ENCODE measurements at regions not wholly inside any gene's neighbourhood (a gene's known extent, or its start where the extent isn't known, plus 50 kb on each side); places are given as distances from the start of the nearest gene placed in this dataset.
A peak's percentile ranks its signal among the peaks of the same experiment; 100 is the strongest.

DNA sequence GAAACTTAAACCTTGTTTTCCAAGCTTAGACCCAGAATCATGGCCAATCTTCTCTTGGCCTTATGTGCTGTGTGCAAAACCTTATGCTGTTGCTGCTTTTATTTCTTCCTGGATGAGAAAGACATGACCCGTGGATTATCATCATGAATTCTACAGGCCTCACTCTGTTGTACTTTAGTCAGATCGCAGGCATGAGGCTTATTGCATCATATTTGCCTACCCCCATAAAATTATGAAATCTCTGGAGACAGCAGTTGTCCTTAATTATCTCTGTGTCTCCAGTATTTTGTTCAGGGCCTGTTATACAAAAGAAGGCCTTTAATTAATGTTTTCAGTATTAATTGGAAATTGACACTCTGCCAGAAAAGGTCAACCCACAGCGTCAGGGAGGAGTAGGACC, 71.6 kb downstream of the PLCE1 start (continued):
- no peak for TF ChIP-seq CTCF (IDR thresholded peaks at IDR 0.05)
- TF ChIP-seq RELA (CRISPR knock-in tag; IDR thresholded peaks at IDR 0.05; ENCODE audit: borderline replicate concordance): no peak

GRCh38 chr10:94065787-94066186, 72.1 kb downstream of the PLCE1 start:
- TF ChIP-seq ZBTB43 (CRISPR knock-in tag; IDR thresholded peaks at IDR 0.05): no peak
- TF ChIP-seq GRHL2 (CRISPR knock-in tag; IDR thresholded peaks at IDR 0.05; ENCODE audit: insufficient replicate concordance, severe bottlenecking): no peak
- no peak for TF ChIP-seq FOXJ3 (CRISPR knock-in tag; IDR thresholded peaks at IDR 0.05; ENCODE audit: borderline replicate concordance)
- no peak for TF ChIP-seq IRF1 (CRISPR knock-in tag; IDR thresholded peaks at IDR 0.05)
- no peak for TF ChIP-seq TEAD4 (CRISPR knock-in tag; IDR thresholded peaks at IDR 0.05)
- no peak for TF ChIP-seq NFYB (CRISPR knock-in tag; conservative IDR thresholded peaks at IDR 0.05; ENCODE audit: low read depth)
- TF ChIP-seq NR2C2 (CRISPR knock-in tag; IDR thresholded peaks at IDR 0.05): no peak
- TF ChIP-seq ZBTB21 (CRISPR knock-in tag; IDR thresholded peaks at IDR 0.05; ENCODE audit: borderline replicate concordance): no peak
- no peak for TF ChIP-seq OVOL2 (CRISPR knock-in tag; IDR thresholded peaks at IDR 0.05; ENCODE audit: borderline replicate concordance)
- no peak for TF ChIP-seq E2F5 (CRISPR knock-in tag; IDR thresholded peaks at IDR 0.05)
- TF ChIP-seq CREB1 (CRISPR knock-in tag; IDR thresholded peaks at IDR 0.05): no peak
- no peak for TF ChIP-seq ZNF423 (CRISPR knock-in tag; IDR thresholded peaks at IDR 0.05)
- no peak for TF ChIP-seq ZNF219 (CRISPR knock-in tag; IDR thresholded peaks at IDR 0.05; ENCODE audit: borderline replicate concordance)
- ChIA-PET CTCF (no interaction called here), POLR2A (no interaction called here)
- no peak for DNase-seq (ENCODE audit: low spot score)
- Mint-ChIP-seq H3K4me1 (no peaks in the 10 kb centered on the region), H3K9me3 (no peaks in the 10 kb centered on the region; the same call in 1 of the 2 replicates), H3K36me3 (no peaks in the 10 kb centered on the region), H3K4me3 (no peak overlapping the region), H3K27ac (no peak overlapping the region), H3K27me3 (ENCODE audit: low read depth) (peaks cover 4% of the 10 kb centered on the region; the same call in 1 of the 2 replicates)
- ATAC-seq: no peak

DNA sequence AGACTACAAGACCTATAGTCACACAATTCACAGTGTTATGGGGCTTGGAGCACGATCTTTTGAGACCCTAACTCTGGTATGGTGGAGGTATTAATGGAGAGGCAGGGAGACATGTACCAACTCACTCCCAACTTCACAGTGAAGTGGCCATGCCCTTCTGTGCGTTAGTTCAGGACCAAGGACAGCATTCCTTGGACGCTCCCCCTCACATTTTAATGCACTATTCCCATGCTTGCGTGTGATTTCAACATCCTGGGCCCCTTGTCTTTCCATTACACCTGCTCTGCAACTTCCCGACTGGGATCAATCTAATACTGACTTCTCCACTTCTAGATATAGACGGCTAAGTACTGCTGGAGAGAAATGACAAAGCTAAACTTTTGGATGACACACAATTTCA, 72.7 kb downstream of the PLCE1 start:
- H3K4me3 Mint-ChIP-seq: no peak overlapping the region
- ATAC-seq (peak; percentile 74), DNase-seq (ENCODE audit: low spot score) (peak; percentile 46)
- no peaks in the 10 kb centered on the region for H3K4me1 Mint-ChIP-seq
- POLR2A ChIA-PET: no interaction called here
- H3K9me3 Mint-ChIP-seq: no peaks in the 10 kb centered on the region
- H3K36me3 Mint-ChIP-seq: no peaks in the 10 kb centered on the region
- H3K27me3 Mint-ChIP-seq (ENCODE audit: low read depth): peaks cover 4% of the 10 kb centered on the region; the same call in 1 of the 2 replicates
- no peak overlapping the region for H3K27ac Mint-ChIP-seq
- CTCF ChIA-PET: no interaction called here
- no peak for TF ChIP-seq MYBL2 (CRISPR knock-in tag; IDR thresholded peaks at IDR 0.05)
- no peak for TF ChIP-seq ZNF281 (CRISPR knock-in tag; IDR thresholded peaks at IDR 0.05)
- peak; percentile 69 for TF ChIP-seq NFE2L1 (CRISPR knock-in tag; IDR thresholded peaks at IDR 0.05)
- TF ChIP-seq ARID4B (CRISPR knock-in tag; IDR thresholded peaks at IDR 0.05; ENCODE audit: borderline replicate concordance): 0 out of 2 replicates have a peak, but pooled peaks have one; percentile 68
- TF ChIP-seq E2F5 (CRISPR knock-in tag; IDR thresholded peaks at IDR 0.05): no peak
- TF ChIP-seq, protein P1, sequence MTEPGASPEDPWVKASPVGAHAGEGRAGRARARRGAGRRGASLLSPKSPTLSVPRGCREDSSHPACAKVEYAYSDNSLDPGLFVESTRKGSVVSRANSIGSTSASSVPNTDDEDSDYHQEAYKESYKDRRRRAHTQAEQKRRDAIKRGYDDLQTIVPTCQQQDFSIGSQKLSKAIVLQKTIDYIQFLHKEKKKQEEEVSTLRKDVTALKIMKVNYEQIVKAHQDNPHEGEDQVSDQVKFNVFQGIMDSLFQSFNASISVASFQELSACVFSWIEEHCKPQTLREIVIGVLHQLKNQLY (CRISPR knock-in tag; IDR thresholded peaks at IDR 0.05): no peak

All from WTC11 (cell line).